ENCODE measurements at regions not wholly inside any gene's neighbourhood (a gene's known extent, or its start where the extent isn't known, plus 50 kb on each side); places are given as distances from the start of the nearest gene placed in this dataset.

DNA sequence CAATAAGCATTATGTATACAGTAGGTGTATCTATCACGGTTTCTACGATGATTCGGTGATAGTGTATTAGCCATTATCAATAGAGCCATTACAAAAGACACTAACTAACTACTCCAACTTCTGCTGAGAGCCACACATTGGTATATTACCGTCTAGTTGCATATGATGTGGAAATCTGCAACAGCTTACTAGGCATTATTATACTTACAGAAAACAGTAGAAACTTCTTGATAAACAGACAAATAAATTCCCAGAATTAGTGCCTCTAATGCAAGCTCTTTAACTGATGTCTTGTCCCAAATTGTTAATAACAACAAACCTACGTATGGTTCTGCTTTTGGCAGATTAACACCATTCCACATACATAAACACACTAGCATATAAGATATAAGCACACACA is 1923.0 kb upstream of the PIK3C3 start:
- DNase-seq (ENCODE audit: low read depth): no peak
- no peak overlapping the region for H3K4me3 ChIP-seq (ENCODE audit: low read depth, low read length)
- no peak for TF ChIP-seq CTCF (conservative IDR thresholded peaks at IDR 0.05; ENCODE audit: low read depth, low read length)

DNA sequence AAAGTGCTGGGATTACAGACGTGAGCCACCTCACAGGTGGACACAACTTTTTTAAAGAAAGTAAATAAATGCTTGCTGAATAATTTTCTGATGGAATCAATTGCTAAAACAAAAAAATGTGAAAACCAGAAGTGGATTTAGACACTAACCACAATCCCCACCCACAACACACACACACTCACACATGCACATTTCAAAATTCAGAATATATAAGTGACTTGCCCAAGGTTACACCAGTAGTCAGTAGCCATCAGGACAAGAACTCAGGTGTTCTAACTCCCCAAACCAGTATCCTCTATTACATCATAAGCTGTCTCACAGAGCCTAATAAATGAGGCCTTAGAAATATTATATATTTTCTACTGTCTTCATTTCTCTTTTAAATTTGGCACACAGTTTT is 1923.6 kb upstream of the PIK3C3 start:
- no peak for TF ChIP-seq CTCF (conservative IDR thresholded peaks at IDR 0.05; ENCODE audit: low read depth, low read length)
- no peak overlapping the region for H3K4me3 ChIP-seq (ENCODE audit: low read depth, low read length)
- no peak for DNase-seq (ENCODE audit: low read depth)

GRCh38 chr18:40019797-40020392 is 1935.1 kb upstream of the PIK3C3 start:
- peak; percentile 45 for DNase-seq (ENCODE audit: low read depth)
- no peak overlapping the region for H3K4me3 ChIP-seq (ENCODE audit: low read depth, low read length)
- peak; percentile 27 for TF ChIP-seq CTCF (conservative IDR thresholded peaks at IDR 0.05; ENCODE audit: low read depth, low read length)

GRCh38 chr18:40018266-40018665 is 1936.8 kb upstream of the PIK3C3 start:
- peak overlapping the region; percentile 5 for H3K4me3 ChIP-seq (ENCODE audit: low read depth, low read length)
- DNase-seq (ENCODE audit: low read depth): peak; percentile 14
- TF ChIP-seq CTCF (conservative IDR thresholded peaks at IDR 0.05; ENCODE audit: low read depth, low read length): no peak

DNA sequence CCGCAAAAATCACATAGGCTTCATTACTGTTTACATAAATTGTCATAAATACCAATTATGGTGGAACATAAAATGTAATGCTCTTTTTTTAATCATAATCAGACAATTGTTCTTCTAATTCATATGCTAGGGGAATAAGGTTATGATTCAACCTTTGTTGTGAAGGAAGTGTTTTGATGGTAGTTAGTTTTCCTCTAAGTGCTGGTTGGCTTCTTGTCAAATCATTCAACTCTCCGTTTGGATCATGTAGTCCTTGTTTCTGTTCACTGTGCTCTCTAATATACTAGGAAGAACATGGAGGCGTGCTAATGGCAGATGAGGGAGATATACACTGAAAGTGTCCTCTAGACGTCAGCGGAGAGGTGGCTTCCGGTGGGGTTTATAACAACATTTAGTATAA is 1938.0 kb upstream of the PIK3C3 start:
- no peak overlapping the region for H3K4me3 ChIP-seq (ENCODE audit: low read depth, low read length)
- DNase-seq (ENCODE audit: low read depth): no peak
- TF ChIP-seq CTCF (conservative IDR thresholded peaks at IDR 0.05; ENCODE audit: low read depth, low read length): no peak

- no peak overlapping the region for H3K4me3 ChIP-seq (ENCODE audit: low read depth, low read length)
- no peak for DNase-seq (ENCODE audit: low read depth)
- TF ChIP-seq CTCF (conservative IDR thresholded peaks at IDR 0.05; ENCODE audit: low read depth, low read length): no peak
Measured at GRCh38 chr18:40016405-40016804, 1938.6 kb upstream of the PIK3C3 start.

DNA sequence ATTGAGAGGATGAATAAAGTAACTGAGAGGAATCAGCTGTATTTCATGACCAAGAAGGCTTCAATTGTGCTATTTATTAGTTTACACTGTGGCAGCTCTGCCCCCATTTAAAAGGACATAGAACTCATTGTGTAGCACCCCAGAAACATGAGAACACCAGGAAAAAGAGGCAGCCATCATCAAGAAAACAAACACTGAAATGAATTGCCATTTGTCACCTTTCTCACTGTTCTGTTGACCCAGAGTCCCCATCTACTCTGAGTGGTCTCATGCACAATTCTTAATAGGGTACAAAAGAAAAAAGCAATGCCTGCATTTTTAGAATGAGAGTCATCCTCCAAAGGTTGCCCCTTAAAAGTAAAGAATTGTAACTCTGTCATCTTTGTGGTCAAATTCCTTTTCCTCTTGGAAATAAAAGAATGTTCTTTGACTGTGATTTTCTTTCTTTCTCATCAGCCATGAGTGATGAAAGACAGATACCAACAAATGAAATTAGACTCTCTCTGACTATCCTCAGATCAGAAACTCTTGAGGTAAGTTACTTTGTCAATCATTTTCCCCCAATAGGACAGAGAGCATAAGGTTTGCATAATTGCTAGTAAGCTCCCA is 1941.9 kb upstream of the PIK3C3 start:
- H3K4me3 ChIP-seq (ENCODE audit: low read depth, low read length): no peak overlapping the region
- TF ChIP-seq CTCF (conservative IDR thresholded peaks at IDR 0.05; ENCODE audit: low read depth, low read length): no peak
- DNase-seq (ENCODE audit: low read depth): peak; percentile 79
